HEK293T (cell line): ENCODE measurements at regions not wholly inside any gene's neighbourhood (a gene's known extent, or its start where the extent isn't known, plus 50 kb on each side); places are given as distances from the start of the nearest gene placed in this dataset.

Source experiments
- CTCF ChIA-PET: fragments of 350-600 bp; formaldehyde crosslinking; extraction: SDS; loops from one replicate; lab custom pipeline; 2021; ENCODE audit warnings: antibody characterized with exemption, inconsistent platforms; lab: Yijun Ruan, JAX
- POLR2A ChIA-PET: fragments of 350-600 bp; formaldehyde crosslinking; extraction: SDS; loops from one replicate; lab custom pipeline; 2020; ENCODE audit warnings: antibody characterized with exemption, inconsistent platforms; lab: Yijun Ruan, JAX
- DNase-seq: peaks from one replicate; pipeline ENCODE4 v3.0.0; 2012; ENCODE audit warnings: mixed read lengths; ENCODE audit errors: extremely low spot score
- ARNT ChIP-seq: fragments of 450-650 bp; IDR thresholded peaks from 2 replicates; pipeline ENCODE4 v1.6.1; 2017; ENCODE audit warnings: mild to moderate bottlenecking
- BHLHE40 ChIP-seq: fragments of 450-650 bp; IDR thresholded peaks from 2 replicates; pipeline ENCODE4 v1.6.1; 2016; ENCODE audit warnings: mild to moderate bottlenecking, moderate library complexity, borderline replicate concordance
- CTBP1 ChIP-seq: fragments of 450-650 bp; IDR thresholded peaks from 2 replicates; pipeline ENCODE4 v1.6.1; 2016; ENCODE audit warnings: borderline replicate concordance
- ELF4 ChIP-seq: fragments of 450-650 bp; IDR thresholded peaks from 2 replicates; pipeline ENCODE4 v1.6.1; 2017; ENCODE audit warnings: antibody characterized with exemption
- FOXA1 ChIP-seq: fragments of 450-650 bp; IDR thresholded peaks from 2 replicates; pipeline ENCODE4 v1.6.1; 2016; ENCODE audit warnings: mild to moderate bottlenecking
- FOXK2 ChIP-seq: fragments of 450-650 bp; IDR thresholded peaks from 2 replicates; pipeline ENCODE4 v1.6.1; 2016; ENCODE audit warnings: mild to moderate bottlenecking
- FOXM1 ChIP-seq: fragments of 450-650 bp; IDR thresholded peaks from 2 replicates; pipeline ENCODE4 v1.6.1; 2017; ENCODE audit warnings: mild to moderate bottlenecking, borderline replicate concordance
- HDGF ChIP-seq: fragments of 450-650 bp; IDR thresholded peaks from 2 replicates; pipeline ENCODE4 v1.6.1; 2017; ENCODE audit warnings: antibody characterized with exemption, borderline replicate concordance
- L3MBTL2 ChIP-seq: fragments of 450-650 bp; conservative IDR thresholded peaks from 2 replicates; pipeline ENCODE4 v1.6.1; 2016; ENCODE audit warnings: mild to moderate bottlenecking
- LEF1 ChIP-seq: fragments of 450-650 bp; IDR thresholded peaks from 2 replicates; pipeline ENCODE4 v1.6.1; 2017; ENCODE audit warnings: mild to moderate bottlenecking, borderline replicate concordance
- NFRKB ChIP-seq: fragments of 450-650 bp; IDR thresholded peaks from 2 replicates; pipeline ENCODE4 v1.6.1; 2016; ENCODE audit warnings: mild to moderate bottlenecking, moderate library complexity
- PKNOX1 ChIP-seq: fragments of 450-650 bp; IDR thresholded peaks from 2 replicates; pipeline ENCODE4 v1.6.1; 2016
- SP1 ChIP-seq: fragments of 450-650 bp; IDR thresholded peaks from 2 replicates; pipeline ENCODE4 v1.6.1; 2017
- SUZ12 ChIP-seq: fragments of 450-650 bp; IDR thresholded peaks from 2 replicates; pipeline ENCODE4 v1.6.1; 2016; ENCODE audit warnings: mild to moderate bottlenecking
- TARDBP ChIP-seq: fragments of 450-650 bp; IDR thresholded peaks from 2 replicates; pipeline ENCODE4 v1.6.1; 2016
- ZNF384 ChIP-seq: fragments of 450-650 bp; IDR thresholded peaks from 2 replicates; pipeline ENCODE4 v1.6.1; 2016

- DNase-seq = no peak
- CTCF ChIA-PET = no interaction called here
- TF ChIP-seq FOXA1 = no peak
- POLR2A ChIA-PET = no interaction called here
Measured at GRCh38 chr6:1135726-1136414, 176.0 kb upstream of the FOXQ1 start.

GRCh38 chr6:1131285-1132079 is 180.4 kb upstream of the FOXQ1 start:
- no peak for DNase-seq

GRCh38 chr6:1130709-1131108 is 181.2 kb upstream of the FOXQ1 start:
- ChIA-PET POLR2A (no interaction called here), CTCF (no interaction called here)
- TF ChIP-seq SP1 = no peak
- no peak for TF ChIP-seq FOXK2
- no peak for TF ChIP-seq TARDBP
- TF ChIP-seq HDGF = no peak
- no peak for TF ChIP-seq ELF4
- no peak for TF ChIP-seq ARNT
- TF ChIP-seq PKNOX1 = no peak
- no peak for TF ChIP-seq L3MBTL2
- no peak for TF ChIP-seq LEF1
- no peak for TF ChIP-seq CTBP1
- TF ChIP-seq SUZ12 = no peak
- no peak for TF ChIP-seq FOXA1
- TF ChIP-seq ZNF384 = no peak
- TF ChIP-seq FOXM1 = no peak
- no peak for TF ChIP-seq NFRKB
- no peak for TF ChIP-seq BHLHE40
- no peak for DNase-seq

More at GRCh38 chr6:1131285-1132079, 180.4 kb upstream of the FOXQ1 start:
- TF ChIP-seq NFRKB (no peak), TARDBP (no peak), L3MBTL2 (no peak), FOXA1 (no peak), HDGF (no peak), FOXM1 (no peak), SP1 (no peak), SUZ12 (no peak), LEF1 (no peak), ARNT (no peak), FOXK2 (no peak)
- ChIA-PET POLR2A (no interaction called here), CTCF (no interaction called here)

- ChIA-PET POLR2A (no interaction called here), CTCF (no interaction called here)
- DNase-seq = no peak
Measured at GRCh38 chr6:1129131-1129530, 182.8 kb upstream of the FOXQ1 start.

GRCh38 chr6:1127597-1128288 is 184.2 kb upstream of the FOXQ1 start:
- DNase-seq = no peak
- TF ChIP-seq SUZ12 = no peak
- no peak for TF ChIP-seq L3MBTL2
- no peak for TF ChIP-seq FOXK2
- TF ChIP-seq SP1 = no peak
- no peak for TF ChIP-seq FOXM1
- ChIA-PET CTCF (no interaction called here), POLR2A (no interaction called here)

More at GRCh38 chr6:1129131-1129530, 182.8 kb upstream of the FOXQ1 start:
- no peak for TF ChIP-seq CTBP1
- no peak for TF ChIP-seq ELF4
- no peak for TF ChIP-seq L3MBTL2
- TF ChIP-seq TARDBP = no peak
- no peak for TF ChIP-seq SUZ12
- no peak for TF ChIP-seq ARNT
- TF ChIP-seq HDGF = no peak
- TF ChIP-seq FOXA1 = no peak
- TF ChIP-seq FOXM1 = no peak
- TF ChIP-seq SP1 = no peak
- TF ChIP-seq NFRKB = no peak
- TF ChIP-seq PKNOX1 = no peak
- TF ChIP-seq BHLHE40 = no peak
- TF ChIP-seq ZNF384 = no peak
- TF ChIP-seq LEF1 = no peak
- TF ChIP-seq FOXK2 = no peak

- POLR2A ChIA-PET = no interaction called here
- CTCF ChIA-PET = no interaction called here
- no peak for DNase-seq
- TF ChIP-seq TARDBP = no peak
- TF ChIP-seq FOXM1 = no peak
- TF ChIP-seq ZNF384 = no peak
- no peak for TF ChIP-seq HDGF
- no peak for TF ChIP-seq BHLHE40
- TF ChIP-seq NFRKB = no peak
- no peak for TF ChIP-seq ELF4
- TF ChIP-seq CTBP1 = no peak
- TF ChIP-seq SP1 = no peak
- TF ChIP-seq FOXK2 = no peak
- no peak for TF ChIP-seq SUZ12
- no peak for TF ChIP-seq LEF1
- no peak for TF ChIP-seq PKNOX1
- TF ChIP-seq L3MBTL2 = no peak
- TF ChIP-seq ARNT = no peak
- TF ChIP-seq FOXA1 = no peak
Measured at GRCh38 chr6:1127129-1127528, 184.8 kb upstream of the FOXQ1 start.
